ENCODE measurements at regions not wholly inside any gene's neighbourhood (a gene's known extent, or its start where the extent isn't known, plus 50 kb on each side); places are given as distances from the start of the nearest gene placed in this dataset.

DNA sequence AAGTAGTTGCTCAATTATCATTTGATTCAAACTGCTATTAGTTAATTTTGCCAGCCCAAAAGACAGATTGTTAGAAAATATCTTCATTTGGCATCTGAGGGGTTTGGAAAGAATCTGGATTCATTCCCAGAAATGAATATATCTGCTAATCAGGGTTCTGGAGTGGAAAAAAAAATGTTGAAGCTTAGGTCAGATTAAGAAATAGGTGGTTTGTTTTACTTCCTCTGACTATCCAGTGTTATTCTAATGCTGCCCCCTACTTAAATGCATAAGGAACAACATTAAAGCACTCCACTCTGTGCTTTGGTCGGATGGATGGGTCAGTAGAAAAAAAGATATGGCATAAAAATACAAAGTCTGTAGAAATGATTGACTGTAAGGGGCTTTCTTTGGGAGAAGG, 89.0 kb downstream of the LUZP4 start:
- Histone ChIP-seq H2AFZ (ENCODE audit: low read depth) (no peak overlapping the region), H3K27me3 (ENCODE audit: insufficient read depth, low read depth) (no peaks in the 10 kb centered on the region), H3K79me2 (ENCODE audit: insufficient read depth, low read depth) (no peaks in the 10 kb centered on the region), H3K4me2 (no peak overlapping the region), H3K36me3 (ENCODE audit: insufficient read depth) (no peaks in the 10 kb centered on the region), H3K4me1 (ENCODE audit: low read depth, poor library complexity, severe bottlenecking) (no peaks in the 10 kb centered on the region), H3K4me3 (IDR thresholded peaks at IDR 0.05; ENCODE audit: insufficient read depth, low read depth, low read length) (no peak overlapping the region), H3K9ac (no peak overlapping the region), H4K20me1 (ENCODE audit: insufficient read depth) (no peaks in the 10 kb centered on the region), H3K27ac (no peak overlapping the region)
- TF ChIP-seq, protein P1, sequence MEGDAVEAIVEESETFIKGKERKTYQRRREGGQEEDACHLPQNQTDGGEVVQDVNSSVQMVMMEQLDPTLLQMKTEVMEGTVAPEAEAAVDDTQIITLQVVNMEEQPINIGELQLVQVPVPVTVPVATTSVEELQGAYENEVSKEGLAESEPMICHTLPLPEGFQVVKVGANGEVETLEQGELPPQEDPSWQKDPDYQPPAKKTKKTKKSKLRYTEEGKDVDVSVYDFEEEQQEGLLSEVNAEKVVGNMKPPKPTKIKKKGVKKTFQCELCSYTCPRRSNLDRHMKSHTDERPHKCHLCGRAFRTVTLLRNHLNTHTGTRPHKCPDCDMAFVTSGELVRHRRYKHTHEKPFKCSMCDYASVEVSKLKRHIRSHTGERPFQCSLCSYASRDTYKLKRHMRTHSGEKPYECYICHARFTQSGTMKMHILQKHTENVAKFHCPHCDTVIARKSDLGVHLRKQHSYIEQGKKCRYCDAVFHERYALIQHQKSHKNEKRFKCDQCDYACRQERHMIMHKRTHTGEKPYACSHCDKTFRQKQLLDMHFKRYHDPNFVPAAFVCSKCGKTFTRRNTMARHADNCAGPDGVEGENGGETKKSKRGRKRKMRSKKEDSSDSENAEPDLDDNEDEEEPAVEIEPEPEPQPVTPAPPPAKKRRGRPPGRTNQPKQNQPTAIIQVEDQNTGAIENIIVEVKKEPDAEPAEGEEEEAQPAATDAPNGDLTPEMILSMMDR (conservative IDR thresholded peaks at IDR 0.05; ENCODE audit: low read depth, low read length) = no peak

DNA sequence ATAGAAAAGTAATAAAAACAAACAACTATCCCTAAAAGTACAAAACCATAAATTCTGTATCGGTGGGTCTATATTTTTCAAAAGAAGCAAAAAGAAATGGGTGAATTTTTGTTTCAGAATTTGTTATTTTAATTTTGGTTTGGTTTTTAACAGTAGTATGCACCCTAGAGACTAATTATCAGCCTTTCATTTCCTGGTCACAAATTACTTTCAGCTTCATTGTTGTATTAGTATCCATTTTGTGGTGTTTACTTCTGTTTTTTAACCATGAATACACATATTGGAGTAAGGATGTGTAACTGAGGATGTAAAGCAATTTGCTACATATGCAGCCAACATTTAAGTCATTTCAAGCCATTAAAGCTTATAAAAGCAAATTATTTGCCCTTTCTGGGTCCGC, 97.8 kb downstream of the LUZP4 start:
- Histone ChIP-seq H3K27ac (no peak overlapping the region), H3K9ac (no peak overlapping the region), H3K79me2 (ENCODE audit: insufficient read depth, low read depth) (no peaks in the 10 kb centered on the region), H2AFZ (ENCODE audit: low read depth) (no peak overlapping the region), H3K36me3 (ENCODE audit: insufficient read depth) (no peaks in the 10 kb centered on the region), H3K4me3 (IDR thresholded peaks at IDR 0.05; ENCODE audit: insufficient read depth, low read depth, low read length) (no peak overlapping the region), H4K20me1 (ENCODE audit: insufficient read depth) (no peaks in the 10 kb centered on the region), H3K27me3 (ENCODE audit: insufficient read depth, low read depth) (no peaks in the 10 kb centered on the region), H3K4me2 (peak overlapping the region; percentile 7; the same call in 1 of the 2 replicates), H3K4me1 (ENCODE audit: low read depth, poor library complexity, severe bottlenecking) (peaks cover 28% of the 10 kb centered on the region)
- TF ChIP-seq, protein P1 (conservative IDR thresholded peaks at IDR 0.05; ENCODE audit: low read depth, low read length) = no peak

DNA sequence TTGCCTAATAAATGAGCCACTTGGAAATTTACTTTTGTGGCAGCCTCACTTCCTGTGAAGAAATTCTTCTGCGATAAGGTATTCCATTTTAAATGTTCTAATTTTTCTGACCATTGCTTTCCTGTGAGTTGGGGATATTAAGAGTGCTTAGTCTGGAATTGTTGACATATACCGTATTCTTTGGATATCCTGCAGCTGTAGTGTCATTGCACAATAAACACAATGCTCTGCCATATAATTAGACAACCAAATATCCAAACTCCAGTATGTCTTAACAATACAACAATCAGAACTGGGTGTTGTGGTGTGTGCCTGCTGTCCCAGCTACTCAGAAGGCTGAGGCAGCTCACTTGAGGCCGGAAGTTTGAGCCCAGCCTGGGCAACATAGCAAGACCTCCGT, 99.4 kb downstream of the LUZP4 start:
- Histone ChIP-seq H4K20me1 (ENCODE audit: insufficient read depth) (no peaks in the 10 kb centered on the region), H3K4me1 (ENCODE audit: low read depth, poor library complexity, severe bottlenecking) (peaks cover 42% of the 10 kb centered on the region), H3K9ac (no peak overlapping the region), H3K27me3 (ENCODE audit: insufficient read depth, low read depth) (no peaks in the 10 kb centered on the region), H3K36me3 (ENCODE audit: insufficient read depth) (no peaks in the 10 kb centered on the region), H2AFZ (ENCODE audit: low read depth) (no peak overlapping the region), H3K4me3 (IDR thresholded peaks at IDR 0.05; ENCODE audit: insufficient read depth, low read depth, low read length) (no peak overlapping the region), H3K79me2 (ENCODE audit: insufficient read depth, low read depth) (no peaks in the 10 kb centered on the region), H3K27ac (no peak overlapping the region), H3K4me2 (no peak overlapping the region)
- TF ChIP-seq, protein P1 (conservative IDR thresholded peaks at IDR 0.05; ENCODE audit: low read depth, low read length) = no peak

DNA sequence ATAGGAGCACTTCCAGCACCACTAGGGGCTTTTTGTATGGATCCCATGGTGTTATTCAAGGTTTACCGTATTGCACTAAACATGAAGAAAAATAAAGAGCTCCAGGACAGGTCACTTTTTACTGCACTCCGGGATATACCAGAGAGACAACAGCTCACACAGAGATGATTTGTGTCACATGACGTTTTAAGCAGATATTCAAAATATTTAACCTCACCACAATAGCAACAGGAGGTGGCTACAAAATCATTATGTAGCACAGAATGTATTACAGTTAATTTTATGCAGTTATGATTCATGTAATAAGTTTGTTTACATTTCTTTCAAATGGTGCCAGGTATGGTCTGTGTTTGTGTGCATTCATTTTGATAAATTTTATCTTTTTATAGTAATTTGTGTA, 100.6 kb downstream of the LUZP4 start:
- Histone ChIP-seq H4K20me1 (ENCODE audit: insufficient read depth) (no peaks in the 10 kb centered on the region), H3K4me1 (ENCODE audit: low read depth, poor library complexity, severe bottlenecking) (peaks cover 42% of the 10 kb centered on the region), H3K4me2 (no peak overlapping the region), H2AFZ (ENCODE audit: low read depth) (no peak overlapping the region), H3K9ac (no peak overlapping the region), H3K4me3 (IDR thresholded peaks at IDR 0.05; ENCODE audit: insufficient read depth, low read depth, low read length) (no peak overlapping the region), H3K27ac (no peak overlapping the region), H3K79me2 (ENCODE audit: insufficient read depth, low read depth) (no peaks in the 10 kb centered on the region), H3K36me3 (ENCODE audit: insufficient read depth) (no peaks in the 10 kb centered on the region), H3K27me3 (ENCODE audit: insufficient read depth, low read depth) (no peaks in the 10 kb centered on the region)
- TF ChIP-seq, protein P1 (conservative IDR thresholded peaks at IDR 0.05; ENCODE audit: low read depth, low read length) = no peak
